ENCODE measurements at regions not wholly inside any gene's neighbourhood (a gene's known extent, or its start where the extent isn't known, plus 50 kb on each side); places are given as distances from the start of the nearest gene placed in this dataset.
"Not testable (repeated sequence)": the region's sequence is repeated elsewhere in the genome, so short reads cannot be mapped to it uniquely, and the experiment has no call there.

DNA sequence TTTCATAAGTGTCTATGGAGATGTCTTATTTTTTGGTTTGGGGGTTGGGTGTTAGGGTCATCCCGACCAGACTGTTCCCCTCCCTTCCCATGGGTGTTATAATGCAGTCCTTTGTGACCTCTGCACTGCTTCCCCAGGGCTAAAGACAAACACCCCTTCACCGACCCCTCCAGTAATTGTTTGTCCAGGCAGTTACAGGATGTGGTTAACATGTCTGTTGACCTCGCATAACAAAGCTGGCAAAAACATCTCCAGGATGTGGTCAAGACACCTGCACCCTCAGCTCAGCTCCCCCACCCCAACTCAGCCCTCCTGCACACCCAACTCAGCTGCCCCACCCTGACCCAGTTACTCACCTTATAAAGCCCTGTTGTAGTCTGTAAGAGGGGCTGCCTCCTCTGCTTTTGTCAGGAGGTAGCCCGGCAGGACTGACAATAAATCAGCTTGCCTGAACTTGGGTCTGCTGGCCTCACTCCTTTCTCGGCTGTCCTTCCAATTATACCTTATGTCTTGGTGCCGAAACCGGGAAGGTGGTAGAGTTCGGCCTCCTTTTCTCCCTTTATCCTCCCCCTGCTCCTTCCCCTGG, 102.2 kb downstream of the ZNF92 start:
- H3K36me3 ChIP-seq (ENCODE audit: control insufficient read depth, insufficient read depth, low read length) = no peaks in the 10 kb centered on the region
- WGBS, 2 experiments (ENCODE audit: insufficient coverage in 2 of 2) = 72 to 95% methylated on average over 4 to 7 of the region's 8 CpGs
- no peak overlapping the region for H3K27ac ChIP-seq (ENCODE audit: low read depth, low read length, severe bottlenecking)
- no peaks in the 10 kb centered on the region for H3K9me3 ChIP-seq (ENCODE audit: control insufficient read depth, low read length)
- H3K4me1 ChIP-seq (ENCODE audit: control insufficient read depth, insufficient read depth, low read length, poor library complexity, severe bottlenecking) = no peaks in the 10 kb centered on the region
- H3K4me3 ChIP-seq (ENCODE audit: extremely low read depth, insufficient read depth, low read length, poor library complexity, severe bottlenecking) = no peak overlapping the region

DNA sequence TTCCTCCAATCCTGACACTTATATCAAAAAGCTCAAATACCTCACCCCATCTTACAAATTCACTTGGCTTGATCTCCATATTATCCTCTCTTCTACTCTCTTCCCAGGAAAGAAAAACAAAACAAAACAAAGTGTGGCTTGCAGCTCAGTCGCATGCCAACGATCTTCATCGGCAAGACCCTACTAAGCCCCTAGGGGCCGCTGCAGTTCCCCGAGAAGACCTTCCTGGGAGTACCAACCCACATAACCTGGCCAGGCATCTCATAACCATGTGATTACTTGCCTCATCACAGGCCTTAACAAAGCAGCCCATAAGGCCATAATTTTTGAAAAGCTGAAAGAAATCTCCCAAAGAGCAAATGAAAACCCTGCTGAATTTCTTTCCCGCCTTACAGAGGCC, 103.7 kb downstream of the ZNF92 start:
- H3K4me3 ChIP-seq (ENCODE audit: extremely low read depth, insufficient read depth, low read length, poor library complexity, severe bottlenecking) = no peak overlapping the region
- H3K4me1 ChIP-seq (ENCODE audit: control insufficient read depth, insufficient read depth, low read length, poor library complexity, severe bottlenecking) = no peaks in the 10 kb centered on the region
- H3K9me3 ChIP-seq (ENCODE audit: control insufficient read depth, low read length) = no peaks in the 10 kb centered on the region
- H3K36me3 ChIP-seq (ENCODE audit: control insufficient read depth, insufficient read depth, low read length) = no peaks in the 10 kb centered on the region
- H3K27ac ChIP-seq (ENCODE audit: low read depth, low read length, severe bottlenecking) = no peak overlapping the region
- 56% methylated on average over 5 of the region's 6 CpGs; no CpG with 5 or more reads in 1 of the 2 experiments for WGBS, 2 experiments (ENCODE audit: insufficient coverage in 2 of 2)

DNA sequence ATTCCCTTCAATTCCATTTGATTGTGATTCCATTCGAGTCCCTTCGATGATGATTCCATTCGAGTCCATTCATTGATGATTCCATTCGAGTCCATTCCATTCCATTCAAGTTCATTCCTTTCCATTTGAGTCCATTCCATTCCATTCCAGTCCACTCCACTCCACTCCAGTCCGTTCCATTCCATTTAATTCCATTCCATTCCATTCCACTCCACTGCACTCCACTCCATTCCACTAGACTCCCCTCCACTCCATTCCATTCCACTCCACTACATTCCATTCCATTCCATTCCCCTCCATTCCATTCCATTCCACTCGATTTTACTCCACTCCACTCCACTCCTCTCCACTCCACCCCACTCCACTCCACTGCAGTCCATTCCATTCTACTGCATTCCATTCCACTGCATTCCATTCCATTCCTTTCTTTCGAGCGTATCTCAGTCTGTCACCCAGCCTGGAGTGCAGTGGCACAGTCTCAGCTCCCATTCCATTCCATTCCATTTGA, 115.7 kb downstream of the ZNF92 start:
- no peaks in the 10 kb centered on the region for H3K36me3 ChIP-seq (ENCODE audit: control insufficient read depth, insufficient read depth, low read length)
- 84 to 86% methylated on average over 8 of the region's 8 CpGs for WGBS, 2 experiments (ENCODE audit: insufficient coverage in 2 of 2)
- H3K27ac ChIP-seq (ENCODE audit: low read depth, low read length, severe bottlenecking) = no peak overlapping the region
- no peaks in the 10 kb centered on the region for H3K4me1 ChIP-seq (ENCODE audit: control insufficient read depth, insufficient read depth, low read length, poor library complexity, severe bottlenecking)
- H3K9me3 ChIP-seq (ENCODE audit: control insufficient read depth, low read length) = peaks cover 22% of the 10 kb centered on the region
- H3K4me3 ChIP-seq (ENCODE audit: extremely low read depth, insufficient read depth, low read length, poor library complexity, severe bottlenecking) = no peak overlapping the region

DNA sequence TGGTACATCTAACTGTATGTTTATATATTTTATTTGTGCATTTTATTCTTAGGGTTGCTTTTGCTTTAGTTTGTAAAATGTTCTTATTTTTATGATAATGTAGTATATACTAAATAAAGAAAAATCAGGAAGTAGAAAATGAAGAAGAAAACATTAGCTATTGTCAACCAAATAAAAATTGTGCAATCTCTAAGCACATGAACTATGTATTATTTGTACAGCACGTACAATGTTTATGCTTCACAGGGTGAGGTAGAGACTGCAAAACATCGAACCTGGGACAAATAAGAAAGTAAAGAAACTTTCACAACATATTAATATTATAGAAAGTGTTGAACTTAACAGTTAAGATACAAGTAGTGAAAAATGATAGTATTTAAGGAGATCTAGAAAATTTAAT, 123.0 kb downstream of the ZNF92 start:
- H3K36me3 ChIP-seq (ENCODE audit: control insufficient read depth, insufficient read depth, low read length); H3K4me1 ChIP-seq (ENCODE audit: control insufficient read depth, insufficient read depth, low read length, poor library complexity, severe bottlenecking); H3K27ac ChIP-seq (ENCODE audit: low read depth, low read length, severe bottlenecking); H3K4me3 ChIP-seq (ENCODE audit: extremely low read depth, insufficient read depth, low read length, poor library complexity, severe bottlenecking); H3K9me3 ChIP-seq (ENCODE audit: control insufficient read depth, low read length): not testable (repeated sequence)
- no CpG with 5 or more reads among the region's 2 CpGs for WGBS, 2 experiments (ENCODE audit: insufficient coverage in 2 of 2)

DNA sequence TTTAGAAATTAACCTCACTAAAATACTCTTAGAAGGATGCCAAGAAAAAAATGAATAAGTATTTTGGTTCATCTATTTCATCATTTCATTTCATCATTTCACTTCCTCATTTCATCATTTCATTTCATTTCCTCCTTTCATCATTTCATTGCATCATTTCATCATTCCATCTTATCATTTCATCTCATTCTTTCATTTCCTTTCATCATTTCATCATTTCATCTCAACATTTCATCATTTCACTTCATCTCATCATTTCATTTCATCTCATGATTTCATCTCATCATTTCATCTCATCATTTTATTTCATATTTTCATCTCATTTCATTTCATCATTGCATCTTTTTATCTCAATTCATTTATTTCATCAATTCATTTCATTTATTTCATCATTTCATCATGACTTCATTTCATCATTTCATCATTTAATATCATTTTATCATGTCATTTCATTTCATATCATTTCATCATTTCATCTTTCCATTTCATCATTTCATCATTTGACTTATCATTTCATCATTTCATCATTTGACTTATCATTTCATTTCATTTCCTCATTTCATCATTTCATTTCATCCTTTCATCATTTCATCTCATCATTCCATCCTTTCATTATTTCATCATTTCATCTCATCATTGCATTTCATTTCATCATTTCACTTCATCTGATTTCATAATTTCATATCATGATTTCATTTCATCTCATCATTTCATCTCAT, 129.9 kb downstream of the ZNF92 start:
- H3K9me3 ChIP-seq (ENCODE audit: control insufficient read depth, low read length) = no peaks in the 10 kb centered on the region
- no peak overlapping the region for H3K27ac ChIP-seq (ENCODE audit: low read depth, low read length, severe bottlenecking)
- H3K36me3 ChIP-seq (ENCODE audit: control insufficient read depth, insufficient read depth, low read length) = no peaks in the 10 kb centered on the region
- no peaks in the 10 kb centered on the region for H3K4me1 ChIP-seq (ENCODE audit: control insufficient read depth, insufficient read depth, low read length, poor library complexity, severe bottlenecking)
- no peak overlapping the region for H3K4me3 ChIP-seq (ENCODE audit: extremely low read depth, insufficient read depth, low read length, poor library complexity, severe bottlenecking)

DNA sequence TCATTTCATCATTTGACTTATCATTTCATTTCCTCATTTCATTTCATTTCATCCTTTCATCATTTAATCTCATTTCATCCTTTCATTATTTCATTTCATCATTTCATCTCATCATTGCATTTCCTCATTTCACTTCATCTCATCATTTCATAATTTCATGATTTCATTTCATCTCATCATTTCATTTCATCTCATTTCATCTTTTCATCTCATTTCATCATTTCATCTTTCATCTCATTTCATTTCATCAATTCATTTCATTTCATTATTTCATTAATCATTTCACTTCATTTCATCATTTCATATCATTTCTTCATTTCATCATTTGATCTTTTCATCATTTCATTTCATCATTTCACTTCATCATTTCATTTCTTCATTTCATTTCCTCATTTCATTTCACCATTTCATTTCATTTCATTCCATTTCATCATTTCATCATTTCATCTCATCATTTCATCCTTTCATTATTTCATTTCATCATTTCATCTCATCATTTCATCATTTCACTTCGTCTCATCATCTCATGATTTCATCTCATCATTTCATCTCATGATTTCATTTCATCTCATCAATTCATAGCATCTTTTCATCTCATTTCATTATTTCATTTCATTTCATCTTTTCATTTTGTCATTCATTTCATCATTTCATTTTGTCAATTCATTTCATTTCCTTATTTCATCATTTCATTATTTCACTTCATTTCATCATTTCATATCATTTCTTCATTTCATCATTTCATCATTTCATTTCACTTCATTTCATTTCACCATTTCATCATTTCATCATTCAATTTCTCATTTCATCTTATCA, 131.1 kb downstream of the ZNF92 start:
- not testable (repeated sequence) for H3K4me3 ChIP-seq (ENCODE audit: extremely low read depth, insufficient read depth, low read length, poor library complexity, severe bottlenecking); H3K4me1 ChIP-seq (ENCODE audit: control insufficient read depth, insufficient read depth, low read length, poor library complexity, severe bottlenecking); H3K36me3 ChIP-seq (ENCODE audit: control insufficient read depth, insufficient read depth, low read length); H3K9me3 ChIP-seq (ENCODE audit: control insufficient read depth, low read length); H3K27ac ChIP-seq (ENCODE audit: low read depth, low read length, severe bottlenecking)
- 48 to 59% methylated on average over 1 of the region's 1 CpG for WGBS, 2 experiments (ENCODE audit: insufficient coverage in 2 of 2)

DNA sequence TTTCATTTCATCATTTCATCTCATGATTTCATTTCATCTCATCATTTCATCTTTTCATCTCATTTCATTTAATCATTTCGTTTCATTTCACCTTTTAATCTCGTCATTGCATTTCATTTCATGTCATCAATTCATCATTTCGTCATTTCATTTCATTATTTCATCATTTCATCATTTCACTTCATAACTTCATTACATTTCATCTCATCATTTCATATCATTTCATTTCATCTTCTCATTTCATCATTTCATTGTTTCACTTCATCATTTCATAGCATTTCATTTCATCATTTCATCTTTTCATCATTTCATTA, 131.6 kb downstream of the ZNF92 start:
- H3K4me3 ChIP-seq (ENCODE audit: extremely low read depth, insufficient read depth, low read length, poor library complexity, severe bottlenecking); H3K9me3 ChIP-seq (ENCODE audit: control insufficient read depth, low read length); H3K4me1 ChIP-seq (ENCODE audit: control insufficient read depth, insufficient read depth, low read length, poor library complexity, severe bottlenecking); H3K36me3 ChIP-seq (ENCODE audit: control insufficient read depth, insufficient read depth, low read length); H3K27ac ChIP-seq (ENCODE audit: low read depth, low read length, severe bottlenecking): not testable (repeated sequence)
- WGBS, 2 experiments (ENCODE audit: insufficient coverage in 2 of 2) = 38 to 45% methylated on average over 3 of the region's 3 CpGs

DNA sequence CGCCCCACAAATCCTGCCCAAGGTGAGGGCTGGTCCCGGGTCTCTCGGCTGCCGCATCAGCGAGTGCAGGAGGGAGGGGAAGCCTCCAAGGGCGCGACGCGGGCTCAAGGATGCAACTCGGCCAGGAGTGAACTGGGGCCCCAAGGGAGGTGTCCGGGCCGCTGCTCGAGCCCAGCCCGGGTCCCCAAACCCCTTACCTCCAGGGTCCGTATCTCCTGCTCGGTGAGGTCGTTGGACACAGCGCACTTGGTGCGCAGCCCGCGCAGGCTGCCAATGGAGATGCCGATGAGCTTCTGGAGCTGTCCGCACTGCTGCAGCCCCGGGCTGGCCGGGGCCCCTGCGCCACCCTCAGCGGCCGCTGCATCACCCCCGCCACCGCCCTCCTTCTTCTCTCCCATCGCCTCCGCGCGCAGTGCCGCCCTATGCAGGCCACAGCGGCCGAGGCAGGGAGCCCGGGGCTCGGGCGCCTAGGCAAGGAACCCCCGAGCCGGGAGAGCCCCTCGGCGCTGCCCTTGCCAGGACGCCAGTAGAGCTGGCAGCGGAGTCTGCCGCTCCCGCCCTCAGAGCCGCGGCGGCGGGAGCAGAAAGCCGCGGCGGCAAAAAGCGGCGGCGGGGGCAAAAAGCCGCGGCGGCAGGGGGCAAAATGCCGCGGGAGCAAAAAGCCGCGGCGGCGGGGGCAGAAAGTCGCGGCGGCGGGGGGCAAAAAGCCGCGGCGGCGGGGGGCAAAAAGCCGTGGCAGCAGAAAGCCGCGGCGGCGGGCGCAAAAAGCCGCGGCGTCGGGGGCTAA, 135.1 kb downstream of the ZNF92 start:
- 0 to 1% methylated on average over 15 to 33 of the region's 85 CpGs for WGBS, 2 experiments (ENCODE audit: insufficient coverage in 2 of 2)
- H3K9me3 ChIP-seq (ENCODE audit: control insufficient read depth, low read length); H3K27ac ChIP-seq (ENCODE audit: low read depth, low read length, severe bottlenecking); H3K36me3 ChIP-seq (ENCODE audit: control insufficient read depth, insufficient read depth, low read length); H3K4me1 ChIP-seq (ENCODE audit: control insufficient read depth, insufficient read depth, low read length, poor library complexity, severe bottlenecking): not testable (repeated sequence)
- H3K4me3 ChIP-seq (ENCODE audit: extremely low read depth, insufficient read depth, low read length, poor library complexity, severe bottlenecking) = peak overlapping the region; percentile 54

DNA sequence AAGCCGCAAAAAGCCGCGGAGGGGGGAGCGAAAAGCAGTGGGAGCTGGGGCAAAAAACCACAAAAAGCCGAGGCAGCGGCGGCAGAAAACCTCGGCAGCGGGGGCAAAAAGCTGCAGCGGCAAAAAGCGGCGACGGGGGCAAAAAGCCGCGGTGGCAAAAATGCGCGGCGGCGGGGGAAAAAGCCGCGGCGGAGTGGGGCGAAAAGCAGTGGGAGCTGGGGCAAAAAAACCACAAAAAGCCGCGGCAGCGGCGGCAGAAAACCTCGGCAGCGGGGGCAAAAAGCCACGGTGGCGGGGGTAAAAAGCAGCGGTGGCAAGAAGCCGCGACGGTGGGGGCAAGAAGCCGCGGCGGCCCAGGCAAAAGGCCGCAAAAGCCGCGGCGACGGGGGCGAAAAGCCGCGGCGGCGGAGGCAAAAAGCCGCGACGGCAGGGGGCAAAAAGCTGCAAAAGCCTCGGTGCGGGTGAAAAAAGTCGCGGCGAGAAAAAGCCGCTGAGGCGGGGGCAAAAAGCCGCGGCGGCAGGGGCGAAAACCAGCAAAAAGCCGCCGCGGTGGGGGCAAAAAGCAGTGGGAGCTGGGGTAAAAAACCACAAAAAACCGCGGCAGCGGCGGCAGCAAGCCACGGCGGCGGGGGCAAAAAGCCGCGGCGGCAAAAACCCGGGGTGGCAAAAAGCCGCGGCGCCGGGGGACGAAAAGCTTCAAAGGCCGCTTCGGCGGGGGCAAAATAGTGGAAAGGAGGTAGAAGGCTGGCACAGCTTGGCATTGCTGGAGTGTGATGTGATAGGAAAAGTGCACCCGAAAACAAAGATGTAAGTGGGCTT, 135.9 kb downstream of the ZNF92 start:
- Histone ChIP-seq H3K4me1 (ENCODE audit: control insufficient read depth, insufficient read depth, low read length, poor library complexity, severe bottlenecking) (no peaks in the 10 kb centered on the region), H3K9me3 (ENCODE audit: control insufficient read depth, low read length) (no peaks in the 10 kb centered on the region), H3K27ac (ENCODE audit: low read depth, low read length, severe bottlenecking) (no peak overlapping the region), H3K36me3 (ENCODE audit: control insufficient read depth, insufficient read depth, low read length) (no peaks in the 10 kb centered on the region), H3K4me3 (ENCODE audit: extremely low read depth, insufficient read depth, low read length, poor library complexity, severe bottlenecking) (peak overlapping the region; percentile 54)
- WGBS, 2 experiments (ENCODE audit: insufficient coverage in 2 of 2) = 1% methylated on average over 83 to 84 of the region's 85 CpGs

DNA sequence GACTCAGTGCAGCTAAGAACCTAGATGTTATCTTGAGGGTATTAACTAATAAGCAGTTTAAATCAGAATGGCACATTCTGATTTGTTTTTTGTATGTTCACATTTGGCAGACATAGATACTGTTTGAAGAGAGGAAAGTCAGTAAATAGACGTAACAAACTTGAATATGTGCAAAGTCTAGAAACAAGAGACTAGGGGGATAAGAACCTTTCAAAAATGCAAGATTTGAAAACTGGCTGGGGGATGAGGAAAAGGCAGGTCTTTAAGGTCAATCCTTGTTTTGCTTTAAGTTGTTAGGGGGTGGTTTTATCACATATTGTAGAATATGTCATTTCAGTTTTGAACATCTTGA, 136.5 kb downstream of the ZNF92 start:
- H3K4me3 ChIP-seq (ENCODE audit: extremely low read depth, insufficient read depth, low read length, poor library complexity, severe bottlenecking) = peak overlapping the region; percentile 54
- H3K27ac ChIP-seq (ENCODE audit: low read depth, low read length, severe bottlenecking); H3K36me3 ChIP-seq (ENCODE audit: control insufficient read depth, insufficient read depth, low read length); H3K4me1 ChIP-seq (ENCODE audit: control insufficient read depth, insufficient read depth, low read length, poor library complexity, severe bottlenecking); H3K9me3 ChIP-seq (ENCODE audit: control insufficient read depth, low read length): not testable (repeated sequence)
- 20 to 25% methylated on average over 1 of the region's 1 CpG for WGBS, 2 experiments (ENCODE audit: insufficient coverage in 2 of 2)
